PC-3 (cell line): ENCODE measurements at regions not wholly inside any gene's neighbourhood (a gene's known extent, or its start where the extent isn't known, plus 50 kb on each side); places are given as distances from the start of the nearest gene placed in this dataset.

ENCODE experiments used
- EZH2 ChIP-seq: fragments of 300-600 bp; sonication (generic); IDR thresholded peaks from one replicate; pipeline ENCODE4 v1.6.1; 2017; ENCODE audit warnings: antibody characterized with exemption, mild to moderate bottlenecking, low read length; ENCODE audit not compliant: unreplicated experiment
- EZH2phosphoT487 ChIP-seq: fragments of 300-600 bp; sonication (generic); IDR thresholded peaks from 2 replicates; pipeline ENCODE4 v1.6.1; 2018; ENCODE audit warnings: mild to moderate bottlenecking, antibody characterized with exemption, low read length, borderline replicate concordance
- TF ChIP-seq, protein P1 (sequence below): fragments of 300-600 bp; sonication (generic); conservative IDR thresholded peaks from 2 replicates; pipeline ENCODE4 v1.5.1; 2017; ENCODE audit warnings: antibody characterized with exemption, low read depth, mild to moderate bottlenecking, low read length

DNA sequence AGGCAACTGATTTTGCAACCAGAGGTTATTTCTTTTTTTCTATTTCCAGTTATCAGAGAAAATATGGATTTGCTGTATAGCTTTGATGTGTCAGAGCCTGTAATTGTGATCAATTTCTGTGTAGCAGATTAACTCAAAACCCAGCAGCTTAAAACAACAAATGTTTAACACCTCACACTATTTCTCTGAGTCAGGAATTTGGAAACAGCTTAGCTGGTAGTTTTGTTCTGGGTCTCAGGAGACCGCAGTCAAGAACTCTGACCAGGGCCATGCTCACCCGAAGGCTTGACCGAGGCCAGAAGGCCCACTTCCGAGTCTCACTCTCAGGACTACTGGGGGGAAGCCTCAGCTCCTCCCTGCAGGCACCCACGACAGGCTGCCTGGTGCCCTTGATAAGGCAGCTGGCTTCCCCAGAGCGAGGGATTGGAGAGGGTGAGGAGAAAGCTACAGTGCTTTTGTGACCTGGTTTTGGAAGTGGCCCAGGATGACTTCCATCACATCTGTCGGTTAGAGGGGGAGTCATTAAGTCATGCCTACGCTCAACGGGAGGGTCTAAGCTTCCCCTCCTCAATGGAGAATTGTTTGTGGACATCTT lies 105.7 kb upstream of the SHH start:
- TF ChIP-seq, protein P1, sequence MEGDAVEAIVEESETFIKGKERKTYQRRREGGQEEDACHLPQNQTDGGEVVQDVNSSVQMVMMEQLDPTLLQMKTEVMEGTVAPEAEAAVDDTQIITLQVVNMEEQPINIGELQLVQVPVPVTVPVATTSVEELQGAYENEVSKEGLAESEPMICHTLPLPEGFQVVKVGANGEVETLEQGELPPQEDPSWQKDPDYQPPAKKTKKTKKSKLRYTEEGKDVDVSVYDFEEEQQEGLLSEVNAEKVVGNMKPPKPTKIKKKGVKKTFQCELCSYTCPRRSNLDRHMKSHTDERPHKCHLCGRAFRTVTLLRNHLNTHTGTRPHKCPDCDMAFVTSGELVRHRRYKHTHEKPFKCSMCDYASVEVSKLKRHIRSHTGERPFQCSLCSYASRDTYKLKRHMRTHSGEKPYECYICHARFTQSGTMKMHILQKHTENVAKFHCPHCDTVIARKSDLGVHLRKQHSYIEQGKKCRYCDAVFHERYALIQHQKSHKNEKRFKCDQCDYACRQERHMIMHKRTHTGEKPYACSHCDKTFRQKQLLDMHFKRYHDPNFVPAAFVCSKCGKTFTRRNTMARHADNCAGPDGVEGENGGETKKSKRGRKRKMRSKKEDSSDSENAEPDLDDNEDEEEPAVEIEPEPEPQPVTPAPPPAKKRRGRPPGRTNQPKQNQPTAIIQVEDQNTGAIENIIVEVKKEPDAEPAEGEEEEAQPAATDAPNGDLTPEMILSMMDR: no peak
- TF ChIP-seq EZH2: no peak
- no peak for TF ChIP-seq EZH2phosphoT487
